ENCODE measurements at regions not wholly inside any gene's neighbourhood (a gene's known extent, or its start where the extent isn't known, plus 50 kb on each side); places are given as distances from the start of the nearest gene placed in this dataset.

DNA sequence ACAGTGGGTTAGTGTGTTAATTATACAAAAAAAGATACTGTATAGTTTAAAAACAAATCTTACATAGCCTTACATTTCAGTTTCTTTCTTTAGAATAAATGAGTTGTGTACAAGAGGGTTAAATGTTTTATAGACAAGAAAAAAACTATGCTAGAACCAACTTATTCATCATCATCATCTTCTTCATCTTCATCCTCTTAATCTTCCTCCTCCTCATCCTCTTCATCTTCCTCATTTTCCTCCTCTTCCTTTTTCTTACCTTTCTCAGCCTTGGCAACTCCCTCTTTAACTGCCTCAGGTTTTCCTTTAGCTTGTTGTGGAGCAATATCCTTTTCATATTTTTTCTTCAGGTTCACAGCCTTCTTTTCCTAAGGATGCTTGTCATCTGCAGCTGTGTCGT lies 53.7 kb downstream of the RPS12 start:
- DNase-seq (ENCODE audit: low spot score), result no peak

DNA sequence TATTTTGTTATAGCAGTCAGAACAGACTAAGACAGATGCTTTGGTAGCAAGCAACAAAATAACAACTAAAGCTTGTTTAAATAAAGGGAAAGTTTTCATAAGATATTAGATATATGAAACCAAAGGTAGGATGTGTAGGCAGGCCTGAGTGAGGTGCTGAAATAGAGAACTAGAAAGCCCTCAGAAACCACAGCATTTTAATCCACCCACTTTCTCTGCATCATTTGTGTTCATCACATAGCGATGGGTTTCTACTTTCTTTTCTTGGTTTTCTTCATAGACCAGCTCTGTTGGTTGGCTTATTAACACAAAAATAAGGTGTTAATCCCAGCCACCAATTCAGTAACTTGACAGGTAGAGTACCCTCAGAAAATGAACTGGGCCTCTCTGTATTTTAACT lies 58.6 kb downstream of the RPS12 start:
- DNase-seq (ENCODE audit: low spot score), result no peak

DNA sequence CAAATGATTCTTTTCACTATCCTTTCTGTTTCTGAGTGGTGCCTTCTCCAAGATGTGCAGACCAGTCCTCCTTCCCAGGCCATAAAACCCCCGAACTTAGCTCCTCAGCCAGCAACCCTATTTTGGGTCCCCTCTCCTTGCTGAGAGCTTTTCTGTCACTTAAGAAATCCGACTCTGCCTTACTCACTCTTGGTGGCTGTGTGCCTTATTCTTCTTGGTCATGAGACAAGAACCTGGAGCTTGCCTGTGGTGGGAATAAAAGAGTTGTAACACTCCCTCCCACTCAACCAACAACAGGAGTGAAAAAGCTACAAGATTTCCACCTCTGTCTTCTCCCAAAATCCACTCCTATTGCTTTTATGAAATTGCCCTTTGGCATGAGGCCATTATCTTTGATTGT lies 62.6 kb downstream of the RPS12 start:
- DNase-seq (ENCODE audit: low spot score), result no peak

DNA sequence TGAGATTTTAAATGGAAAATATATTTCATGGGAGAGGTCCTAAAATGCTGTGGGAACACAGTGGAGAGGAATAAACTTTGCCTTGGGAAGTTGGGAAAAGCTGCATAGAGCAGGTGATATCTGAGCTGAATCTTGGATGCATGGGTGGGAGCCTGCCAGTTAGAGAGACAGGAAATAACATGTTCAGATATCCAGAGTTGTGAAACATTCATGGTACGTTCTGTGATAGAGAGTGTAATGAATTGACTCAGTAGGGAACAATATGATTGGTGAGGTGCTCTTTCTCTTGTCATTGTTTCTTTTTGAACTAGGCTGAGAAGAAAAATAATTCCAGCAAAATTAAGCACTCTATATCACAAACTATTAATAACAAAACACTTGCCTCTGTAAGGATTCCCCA lies 72.8 kb downstream of the RPS12 start:
- DNase-seq (ENCODE audit: low spot score), result no peak

GRCh38 chr6:132888701-132889100 lies 74.3 kb downstream of the RPS12 start:
- DNase-seq (ENCODE audit: low spot score), result no peak

- no peak for DNase-seq (ENCODE audit: low spot score)
These were observed 78.8 kb downstream of the RPS12 start for GRCh38 chr6:132892929-132893771.

- DNase-seq (ENCODE audit: low spot score), result no peak
These were observed 79.6 kb downstream of the RPS12 start for GRCh38 chr6:132893772-132894490.

DNA sequence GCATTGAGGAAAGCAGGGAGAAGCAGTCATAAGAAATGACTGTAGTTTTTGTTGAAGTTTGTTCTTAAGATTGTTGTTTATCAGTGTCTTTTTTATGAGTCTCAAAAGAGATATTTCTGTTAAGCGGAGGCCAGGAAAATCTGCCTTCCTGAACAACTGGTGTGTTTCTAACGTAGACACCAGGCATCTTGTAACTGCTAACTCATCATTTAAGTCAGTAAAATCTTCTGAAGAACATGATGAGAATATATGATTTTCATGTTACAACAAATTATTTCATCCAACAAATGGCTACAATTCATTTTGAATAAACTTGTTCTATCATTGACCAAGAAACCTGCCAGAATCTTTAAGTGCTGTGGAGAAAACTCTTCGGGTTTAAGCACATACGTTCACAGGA lies 84.0 kb downstream of the RPS12 start:
- DNase-seq (ENCODE audit: low spot score), result no peak

DNA sequence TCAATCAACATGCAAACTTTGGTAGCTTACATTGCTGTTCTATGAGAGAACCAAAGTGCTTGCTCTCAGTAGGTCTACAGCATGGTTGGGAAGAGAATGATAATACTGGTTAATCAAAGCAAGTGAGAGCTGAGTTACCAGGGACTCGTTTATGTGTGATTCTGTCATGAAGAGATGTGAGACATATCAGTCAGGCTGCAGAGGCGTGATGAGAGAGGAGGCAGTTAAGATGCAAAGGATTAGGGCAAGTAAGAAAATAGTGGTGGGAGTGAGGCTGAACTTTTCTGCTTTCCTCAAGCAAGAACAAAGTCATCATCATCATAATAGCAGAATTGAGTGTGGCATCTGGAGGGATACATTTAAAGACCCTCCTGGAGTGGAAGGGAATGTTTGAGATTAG lies 86.5 kb downstream of the RPS12 start:
- peak; percentile 9 for DNase-seq (ENCODE audit: low spot score)

DNA sequence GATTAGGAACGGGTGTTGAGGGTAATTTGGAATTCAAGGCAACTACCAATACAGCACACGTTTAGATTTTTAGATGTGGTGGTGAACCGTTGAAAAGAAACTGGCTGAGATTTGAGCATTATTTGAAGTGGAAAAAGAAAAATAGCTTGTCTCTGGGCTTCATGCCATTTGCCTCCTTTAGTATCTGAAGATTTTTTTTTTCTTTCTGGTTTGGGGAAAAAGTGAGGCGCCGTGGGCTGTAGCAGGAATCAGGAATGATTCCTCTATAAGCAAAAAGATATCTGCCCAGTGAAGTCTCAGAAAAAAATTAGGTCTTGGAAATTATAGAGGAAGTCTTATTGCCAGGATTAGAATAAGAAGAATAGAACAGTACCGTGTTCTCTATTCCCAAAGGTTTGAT lies 88.5 kb downstream of the RPS12 start:
- no peak for DNase-seq (ENCODE audit: low spot score)

DNA sequence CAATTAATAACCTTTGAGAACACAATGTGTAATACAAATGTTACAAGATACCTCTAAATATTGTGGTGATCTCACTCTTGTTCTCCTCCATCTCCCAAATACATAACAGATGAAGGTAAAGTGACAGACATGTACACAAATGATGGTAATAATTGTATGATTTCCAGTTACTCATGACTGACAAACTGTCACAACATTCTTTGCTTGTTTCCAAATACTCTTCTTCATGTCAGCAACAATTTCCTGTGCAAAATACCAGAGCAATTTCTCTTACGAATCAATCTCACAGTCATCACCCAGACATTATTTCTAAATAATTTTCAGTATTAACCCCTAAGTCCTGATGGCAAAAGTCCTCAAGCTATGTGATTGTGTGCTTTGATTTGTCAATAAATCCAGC lies 92.9 kb downstream of the RPS12 start:
- DNase-seq (ENCODE audit: low spot score), result no peak

DNA sequence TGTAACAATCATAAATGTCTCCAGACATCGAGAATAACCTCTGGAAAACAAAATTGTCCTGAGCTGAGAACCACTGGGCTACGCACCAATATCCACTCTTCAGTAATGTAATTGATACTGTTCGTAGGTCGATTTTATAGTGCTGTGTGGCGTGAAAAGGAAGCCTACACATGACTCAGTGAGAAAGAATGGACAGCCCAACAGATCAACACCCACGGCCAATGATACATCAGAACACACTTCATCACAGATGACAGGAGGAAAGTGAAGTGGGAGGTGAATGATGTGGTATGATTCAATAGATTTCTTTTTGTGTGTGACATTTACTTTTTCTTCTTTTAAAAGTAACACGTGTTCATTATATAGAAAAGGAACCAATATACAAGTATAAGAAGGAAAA lies 93.5 kb downstream of the RPS12 start:
- DNase-seq (ENCODE audit: low spot score), result no peak

DNA sequence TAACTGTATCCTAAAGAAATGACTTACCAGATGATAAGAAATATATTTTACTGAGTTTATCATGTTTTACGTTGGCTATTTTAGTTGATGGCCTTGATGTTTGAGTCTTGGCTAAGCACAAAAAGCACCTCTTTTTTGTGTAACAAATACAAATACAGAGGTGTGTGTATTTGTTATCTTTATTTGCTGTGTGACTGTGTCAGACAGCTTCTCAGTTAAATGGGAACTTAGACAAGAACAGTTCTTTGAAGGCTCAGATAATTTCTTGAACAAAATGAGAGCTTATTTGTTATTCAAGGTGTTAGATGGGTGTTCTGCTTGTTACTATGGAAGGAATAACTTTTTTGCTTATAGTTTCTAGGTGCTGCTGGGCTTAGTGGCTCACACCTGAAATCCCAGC lies 95.4 kb downstream of the RPS12 start:
- no peak for DNase-seq (ENCODE audit: low spot score)

DNA sequence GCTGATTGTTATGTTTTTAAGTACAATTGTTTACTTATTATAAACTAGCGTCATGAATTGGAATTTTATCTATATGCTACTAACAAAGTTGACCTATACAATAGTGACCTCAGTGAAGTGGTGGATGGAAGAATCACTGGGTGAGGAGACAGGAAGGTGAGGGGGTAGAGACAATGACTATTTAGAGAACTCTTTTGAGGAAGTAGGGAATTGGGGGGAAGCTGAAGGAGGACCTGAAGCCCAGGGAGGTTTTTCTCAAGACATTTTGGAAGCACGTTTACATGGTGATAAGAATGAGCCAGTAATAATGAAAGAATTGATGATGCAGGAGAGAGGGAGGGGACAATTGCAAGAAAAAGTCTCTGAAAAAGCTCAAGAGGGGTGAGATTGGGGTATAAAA lies 96.4 kb downstream of the RPS12 start:
- DNase-seq (ENCODE audit: low spot score), result no peak

- no peak for DNase-seq (ENCODE audit: low spot score)
These were observed 104.9 kb downstream of the RPS12 start for GRCh38 chr6:132919045-132919860.

DNA sequence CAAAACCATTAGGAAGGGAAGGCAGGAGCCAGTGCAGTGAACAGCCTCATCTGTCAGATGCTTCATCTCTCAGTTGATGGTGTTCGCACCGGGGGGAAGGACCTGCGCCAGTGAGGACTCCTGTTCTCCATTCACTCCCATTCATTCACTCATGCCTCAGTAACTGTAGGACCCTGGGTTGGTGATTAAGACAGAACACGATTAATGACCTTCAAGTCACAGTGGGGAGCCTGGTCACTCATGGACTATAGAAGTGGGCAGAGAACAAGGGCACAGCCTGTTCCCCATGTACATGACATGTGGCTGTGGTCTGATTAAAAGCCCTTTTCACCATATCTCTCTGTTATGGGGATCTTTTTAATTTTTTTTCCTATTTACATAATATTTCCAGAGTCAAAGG lies 113.3 kb downstream of the RPS12 start:
- DNase-seq (ENCODE audit: low spot score), result no peak

GRCh38 chr6:132929141-132929540 lies 114.8 kb downstream of the RPS12 start:
- no peak for DNase-seq (ENCODE audit: low spot score)

- no peak for DNase-seq (ENCODE audit: low spot score)
These were observed 116.9 kb downstream of the RPS12 start for GRCh38 chr6:132931313-132931712.

GRCh38 chr6:132931936-132932514 lies 117.7 kb downstream of the RPS12 start:
- DNase-seq (ENCODE audit: low spot score), result no peak

GRCh38 chr6:132932588-132932987 lies 118.2 kb downstream of the RPS12 start:
- no peak for DNase-seq (ENCODE audit: low spot score)

DNA sequence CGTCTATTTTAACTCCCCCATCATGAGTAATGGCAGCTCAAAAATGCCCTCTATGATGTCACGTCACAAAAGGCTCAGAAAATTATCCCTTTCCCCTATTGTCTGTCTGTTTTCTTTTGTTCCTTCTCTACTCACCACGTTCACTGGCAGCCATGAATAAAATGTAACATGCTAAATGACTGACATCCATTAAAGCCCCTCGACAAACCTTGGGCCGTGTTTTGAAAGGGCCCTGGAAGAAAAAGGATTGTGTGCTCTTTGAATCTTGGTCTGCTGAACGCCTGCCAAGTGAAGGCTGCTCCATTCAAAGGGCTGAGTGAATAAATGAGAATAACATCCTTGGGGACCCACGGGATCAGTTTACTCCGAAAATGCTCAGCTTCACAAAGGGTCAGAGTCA lies 118.7 kb downstream of the RPS12 start:
- no peak for DNase-seq (ENCODE audit: low spot score)

DNA sequence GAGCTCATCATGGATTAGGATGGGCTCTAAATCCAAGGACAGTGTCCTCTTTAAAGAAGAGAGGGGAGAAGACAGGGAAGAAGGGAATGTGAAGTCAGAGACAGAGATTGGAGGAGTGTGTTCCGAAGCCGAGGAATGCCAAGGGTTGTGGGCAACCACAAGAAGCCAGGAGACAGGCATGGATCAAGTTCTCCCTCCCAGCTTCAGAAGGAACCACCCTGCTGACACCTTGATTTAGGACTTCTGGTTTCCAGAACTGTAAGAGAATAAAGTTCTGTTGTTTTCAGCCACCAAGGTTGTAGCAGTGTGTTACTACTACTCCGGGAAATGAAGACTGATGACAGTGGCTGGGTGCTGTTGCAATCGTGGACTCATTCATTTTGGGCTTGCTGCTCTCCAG lies 120.1 kb downstream of the RPS12 start:
- DNase-seq (ENCODE audit: low spot score), result no peak
